Bronchial epithelial cell (primary cell): ENCODE measurements at regions not wholly inside any gene's neighbourhood (a gene's known extent, or its start where the extent isn't known, plus 50 kb on each side); places are given as distances from the start of the nearest gene placed in this dataset.

ENCODE experiments used
- DNase-seq: peaks from one replicate; pipeline ENCODE4 v3.0.0-alpha.2; 2010; ENCODE audit warnings: low read depth
- FAIRE-seq: peaks from 2 replicates; lab custom pipeline; 2011; peaks lifted over from hg19 to GRCh38; lab: Jason Lieb, UNC
- H3K27me3 ChIP-seq: 2 replicates; pipeline ENCODE4 v1.5.1; 2011; ENCODE audit warnings: low read length; ENCODE audit not compliant: control insufficient read depth, insufficient read depth
- H3K36me3 ChIP-seq: 2 replicates; pipeline ENCODE4 v1.5.1; 2011; ENCODE audit warnings: low read length; ENCODE audit not compliant: control insufficient read depth, insufficient read depth
- H3K4me3 ChIP-seq: 2 replicates; pipeline ENCODE4 v1.5.1; 2011; ENCODE audit warnings: mild to moderate bottlenecking, low read depth, low read length, control low read depth
- CTCF ChIP-seq: IDR thresholded peaks from 2 replicates; pipeline ENCODE4 v1.5.1; 2011; ENCODE audit warnings: mild to moderate bottlenecking, moderate library complexity, low read length, control low read depth, inconsistent platforms; ENCODE audit not compliant: insufficient read depth, severe bottlenecking

- no peak for TF ChIP-seq CTCF
- Histone ChIP-seq H3K4me3 (no peak overlapping the region), H3K36me3 (no peaks in the 10 kb centered on the region), H3K27me3 (no peaks in the 10 kb centered on the region)
- DNase-seq: no peak
- FAIRE-seq: no peak
Measured at GRCh38 chr20:43794326-43794725, 67.5 kb upstream of the GTSF1L start.

- no peak for TF ChIP-seq CTCF
- Histone ChIP-seq H3K4me3 (no peak overlapping the region), H3K36me3 (no peaks in the 10 kb centered on the region), H3K27me3 (no peaks in the 10 kb centered on the region)
- DNase-seq (no peak), FAIRE-seq (no peak)
Measured at GRCh38 chr20:43789593-43789992, 62.8 kb upstream of the GTSF1L start.

GRCh38 chr20:43787937-43788336, 61.1 kb upstream of the GTSF1L start:
- Histone ChIP-seq H3K4me3 (no peak overlapping the region), H3K27me3 (no peaks in the 10 kb centered on the region), H3K36me3 (no peaks in the 10 kb centered on the region)
- no peak for FAIRE-seq
- DNase-seq: no peak
- TF ChIP-seq CTCF: no peak

GRCh38 chr20:43786885-43787284, 60.1 kb upstream of the GTSF1L start:
- DNase-seq (no peak), FAIRE-seq (no peak)
- no peaks in the 10 kb centered on the region for H3K27me3 ChIP-seq
- H3K36me3 ChIP-seq: no peaks in the 10 kb centered on the region
- no peak overlapping the region for H3K4me3 ChIP-seq
- no peak for TF ChIP-seq CTCF

- H3K27me3 ChIP-seq: no peaks in the 10 kb centered on the region
- TF ChIP-seq CTCF: no peak
- DNase-seq (no peak), FAIRE-seq (no peak)
- H3K4me3 ChIP-seq: no peak overlapping the region
- no peaks in the 10 kb centered on the region for H3K36me3 ChIP-seq
Measured at GRCh38 chr20:43781215-43781614, 54.4 kb upstream of the GTSF1L start.

- no peak overlapping the region for H3K4me3 ChIP-seq
- no peaks in the 10 kb centered on the region for H3K27me3 ChIP-seq
- TF ChIP-seq CTCF: no peak
- DNase-seq: no peak
- no peak for FAIRE-seq
- no peaks in the 10 kb centered on the region for H3K36me3 ChIP-seq
Measured at GRCh38 chr20:43778375-43778774, 51.6 kb upstream of the GTSF1L start.
